OCI-LY1 (cell line): ENCODE measurements at regions not wholly inside any gene's neighbourhood (a gene's known extent, or its start where the extent isn't known, plus 50 kb on each side); places are given as distances from the start of the nearest gene placed in this dataset.

Experiments
- H2AFZ ChIP-seq: fragments of 200-600 bp; sonication (generic), shearing (Covaris generic); 2 replicates; pipeline ENCODE4 v1.6.0; 2014; ENCODE audit warnings: antibody characterized with exemption, mild to moderate bottlenecking, low read length
- H3F3A ChIP-seq: fragments of 200-600 bp; sonication (generic), shearing (Covaris generic); 2 replicates; pipeline ENCODE4 v1.6.0; 2014; ENCODE audit warnings: mild to moderate bottlenecking, antibody characterized with exemption, low read length, moderate library complexity; ENCODE audit not compliant: insufficient read depth
- H3K27ac ChIP-seq: fragments of 200-600 bp; sonication (generic); 2 replicates; pipeline ENCODE4 v1.5.1; 2014; ENCODE audit warnings: low read length, mixed run types, mild to moderate bottlenecking, low read depth; ENCODE audit not compliant: poor library complexity, severe bottlenecking
- H3K27me3 ChIP-seq: fragments of 200-600 bp; sonication (generic); 2 replicates; pipeline ENCODE4 v1.6.0; 2014; ENCODE audit warnings: antibody characterized with exemption, mild to moderate bottlenecking, low read length, moderate library complexity; ENCODE audit not compliant: insufficient read depth
- H3K36me3 ChIP-seq: fragments of 200-600 bp; sonication (generic); 2 replicates; pipeline ENCODE4 v1.6.1; 2014; ENCODE audit warnings: mild to moderate bottlenecking, antibody characterized with exemption, low read length, moderate library complexity, mixed read lengths; ENCODE audit not compliant: insufficient read depth
- H3K4me1 ChIP-seq: fragments of 200-600 bp; sonication (generic); 2 replicates; pipeline ENCODE4 v1.5.1; 2014; ENCODE audit warnings: mild to moderate bottlenecking, low read length, moderate library complexity; ENCODE audit not compliant: insufficient read depth, severe bottlenecking
- H3K4me2 ChIP-seq: fragments of 200-600 bp; sonication (generic), shearing (Covaris generic); 2 replicates; pipeline ENCODE4 v1.6.1; 2014; ENCODE audit warnings: low read length
- H3K4me3 ChIP-seq: fragments of 200-600 bp; sonication (generic); 2 replicates; pipeline ENCODE4 v1.5.1; 2014; ENCODE audit warnings: low read length, low read depth, mild to moderate bottlenecking, mixed read lengths; ENCODE audit not compliant: poor library complexity, severe bottlenecking
- H3K79me2 ChIP-seq: fragments of 200-600 bp; shearing (Covaris generic); 2 replicates; pipeline ENCODE4 v1.6.1; 2016; ENCODE audit warnings: mixed run types, low read length, mixed read lengths; ENCODE audit not compliant: insufficient read depth
- H3K9ac ChIP-seq: fragments of 200-600 bp; sonication (generic), shearing (Covaris generic); 2 replicates; pipeline ENCODE4 v1.6.1; 2014; ENCODE audit warnings: mild to moderate bottlenecking, low read length, mixed read lengths
- H3K9me2 ChIP-seq: fragments of 200-600 bp; sonication (generic), shearing (Covaris generic); 2 replicates; pipeline ENCODE4 v1.6.1; 2014; ENCODE audit warnings: low read depth, mild to moderate bottlenecking, low read length, mixed read lengths
- H3K9me3 ChIP-seq: fragments of 200-600 bp; shearing (Covaris generic); 2 replicates; pipeline ENCODE4 v1.6.1; 2014; ENCODE audit warnings: low read length, mixed read lengths
- H4K20me1 ChIP-seq: fragments of 200-600 bp; sonication (generic), shearing (Covaris generic); 2 replicates; pipeline ENCODE4 v1.6.0; 2016; ENCODE audit warnings: mild to moderate bottlenecking, low read length; ENCODE audit not compliant: insufficient read depth
- CTCF ChIP-seq: fragments of 200-600 bp; sonication (generic), shearing (Covaris generic); IDR thresholded peaks from 2 replicates; pipeline ENCODE4 v1.5.1; 2017; ENCODE audit warnings: mild to moderate bottlenecking, antibody characterized with exemption, low read length, moderate library complexity, mixed read lengths
- EZH2 ChIP-seq: fragments of 200-600 bp; sonication (generic), shearing (Covaris generic); IDR thresholded peaks from 2 replicates; pipeline ENCODE4 v1.8.0; 2017; ENCODE audit warnings: borderline replicate concordance, mixed run types, mild to moderate bottlenecking, antibody characterized with exemption, low read length, moderate library complexity, mixed read lengths

DNA sequence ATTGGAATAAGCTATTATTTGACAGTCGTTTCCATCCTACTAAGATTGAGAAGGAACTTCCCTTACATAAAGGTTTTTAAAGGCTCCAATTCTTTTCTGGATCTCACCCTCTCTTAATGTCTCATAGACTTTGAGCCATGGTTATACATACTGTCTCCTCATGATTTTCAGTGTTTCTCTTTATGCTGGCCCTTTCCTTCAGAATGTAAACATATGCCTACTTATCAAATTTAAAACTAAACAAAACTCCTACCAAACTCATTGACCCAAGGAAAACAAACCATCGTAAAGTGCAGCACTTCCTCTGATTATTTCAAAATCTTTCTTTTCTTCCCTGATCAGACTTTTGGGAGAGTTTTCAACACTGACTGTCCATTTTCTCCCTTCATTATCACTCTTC lies 163.4 kb upstream of the DPYD start:
- H3F3A ChIP-seq = no peaks in the 10 kb centered on the region
- H3K4me2 ChIP-seq = no peak overlapping the region
- no peaks in the 10 kb centered on the region for H3K4me1 ChIP-seq
- H3K27me3 ChIP-seq = no peaks in the 10 kb centered on the region
- H3K4me3 ChIP-seq = no peak overlapping the region
- H3K36me3 ChIP-seq = no peaks in the 10 kb centered on the region
- no peak overlapping the region for H2AFZ ChIP-seq
- no peaks in the 10 kb centered on the region for H4K20me1 ChIP-seq
- no peak overlapping the region for H3K9ac ChIP-seq
- no peaks in the 10 kb centered on the region for H3K9me3 ChIP-seq
- no peaks in the 10 kb centered on the region for H3K79me2 ChIP-seq
- no peak overlapping the region for H3K27ac ChIP-seq
- no peaks in the 10 kb centered on the region for H3K9me2 ChIP-seq
- TF ChIP-seq EZH2 (no peak), CTCF (no peak)

- H3K9me3 ChIP-seq = no peaks in the 10 kb centered on the region
- no peaks in the 10 kb centered on the region for H3K79me2 ChIP-seq
- no peaks in the 10 kb centered on the region for H3F3A ChIP-seq
- H3K9me2 ChIP-seq = no peaks in the 10 kb centered on the region
- H3K4me3 ChIP-seq = no peak overlapping the region
- H3K27ac ChIP-seq = no peak overlapping the region
- no peaks in the 10 kb centered on the region for H3K36me3 ChIP-seq
- no peak overlapping the region for H3K9ac ChIP-seq
- no peaks in the 10 kb centered on the region for H3K4me1 ChIP-seq
- H3K4me2 ChIP-seq = no peak overlapping the region
- H4K20me1 ChIP-seq = no peaks in the 10 kb centered on the region
- H3K27me3 ChIP-seq = no peaks in the 10 kb centered on the region
- TF ChIP-seq CTCF (no peak), EZH2 (no peak)
- no peak overlapping the region for H2AFZ ChIP-seq
Observed at GRCh38 chr1:98081944-98082343, 161.1 kb upstream of the DPYD start.

- Histone ChIP-seq H3K9me2 (no peaks in the 10 kb centered on the region), H3K36me3 (no peaks in the 10 kb centered on the region), H3K4me2 (no peak overlapping the region), H3K79me2 (no peaks in the 10 kb centered on the region), H3F3A (no peaks in the 10 kb centered on the region), H3K9me3 (no peaks in the 10 kb centered on the region), H3K4me3 (no peak overlapping the region), H3K4me1 (no peaks in the 10 kb centered on the region), H4K20me1 (no peaks in the 10 kb centered on the region), H2AFZ (no peak overlapping the region), H3K9ac (no peak overlapping the region), H3K27ac (no peak overlapping the region), H3K27me3 (no peaks in the 10 kb centered on the region)
- TF ChIP-seq EZH2 (no peak), CTCF (no peak)
Observed at GRCh38 chr1:98078596-98078995, 157.8 kb upstream of the DPYD start.
